Cardiac muscle cell (in vitro differentiated cells and primary cell): ENCODE measurements at regions not wholly inside any gene's neighbourhood (a gene's known extent, or its start where the extent isn't known, plus 50 kb on each side); places are given as distances from the start of the nearest gene placed in this dataset.

ENCODE experiments used
- DNase-seq, 2 donors: peaks; one replicate each; pipeline versions ENCODE4 v3.0.0 to v3.0.0-alpha.2; 2010 to 2017; ENCODE audit warnings: low read depth in 1 of 2, low spot score in 1 of 2
- H3K27ac ChIP-seq: fragments of 200-600 bp; sonication (generic); 2 replicates; pipeline ENCODE4 v1.5.1; 2016
- H3K27me3 ChIP-seq: fragments of 200-600 bp; sonication (generic); 2 replicates; pipeline ENCODE4 v1.6.0; 2016; ENCODE audit warnings: control low read depth
- H3K36me3 ChIP-seq: fragments of 200-600 bp; sonication (generic); 2 replicates; pipeline ENCODE4 v1.5.1; 2016; ENCODE audit warnings: control low read depth
- H3K4me1 ChIP-seq: fragments of 200-600 bp; sonication (generic); 2 replicates; pipeline ENCODE4 v1.8.1; 2017; ENCODE audit warnings: low read depth, mild to moderate bottlenecking, mixed run types
- H3K4me3 ChIP-seq: fragments of 200-600 bp; sonication (generic); 2 replicates; pipeline ENCODE4 v1.5.1; 2016; ENCODE audit warnings: mild to moderate bottlenecking
- H3K9me3 ChIP-seq: fragments of 200-600 bp; sonication (generic); 2 replicates; pipeline ENCODE4 v1.5.1; 2017; ENCODE audit warnings: low read depth, mild to moderate bottlenecking, control low read depth
- TF ChIP-seq, protein P1 (sequence below): IDR thresholded peaks from 2 replicates; pipeline ENCODE4 v1.5.1; 2012; ENCODE audit warnings: low read depth, mild to moderate bottlenecking, low read length

GRCh38 chr14:42322531-42323284 lies 716.0 kb downstream of the LRFN5 start:
- TF ChIP-seq, protein P1, sequence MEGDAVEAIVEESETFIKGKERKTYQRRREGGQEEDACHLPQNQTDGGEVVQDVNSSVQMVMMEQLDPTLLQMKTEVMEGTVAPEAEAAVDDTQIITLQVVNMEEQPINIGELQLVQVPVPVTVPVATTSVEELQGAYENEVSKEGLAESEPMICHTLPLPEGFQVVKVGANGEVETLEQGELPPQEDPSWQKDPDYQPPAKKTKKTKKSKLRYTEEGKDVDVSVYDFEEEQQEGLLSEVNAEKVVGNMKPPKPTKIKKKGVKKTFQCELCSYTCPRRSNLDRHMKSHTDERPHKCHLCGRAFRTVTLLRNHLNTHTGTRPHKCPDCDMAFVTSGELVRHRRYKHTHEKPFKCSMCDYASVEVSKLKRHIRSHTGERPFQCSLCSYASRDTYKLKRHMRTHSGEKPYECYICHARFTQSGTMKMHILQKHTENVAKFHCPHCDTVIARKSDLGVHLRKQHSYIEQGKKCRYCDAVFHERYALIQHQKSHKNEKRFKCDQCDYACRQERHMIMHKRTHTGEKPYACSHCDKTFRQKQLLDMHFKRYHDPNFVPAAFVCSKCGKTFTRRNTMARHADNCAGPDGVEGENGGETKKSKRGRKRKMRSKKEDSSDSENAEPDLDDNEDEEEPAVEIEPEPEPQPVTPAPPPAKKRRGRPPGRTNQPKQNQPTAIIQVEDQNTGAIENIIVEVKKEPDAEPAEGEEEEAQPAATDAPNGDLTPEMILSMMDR = no peak
- H3K27me3 ChIP-seq = no peaks in the 10 kb centered on the region
- no peaks in the 10 kb centered on the region for H3K9me3 ChIP-seq
- H3K36me3 ChIP-seq = no peaks in the 10 kb centered on the region
- H3K4me1 ChIP-seq = no peaks in the 10 kb centered on the region
- no peak for DNase-seq
- H3K27ac ChIP-seq = no peak overlapping the region
- H3K4me3 ChIP-seq = no peak overlapping the region

- Histone ChIP-seq H3K9me3 (no peaks in the 10 kb centered on the region), H3K36me3 (no peaks in the 10 kb centered on the region), H3K4me1 (no peaks in the 10 kb centered on the region), H3K27ac (no peak overlapping the region), H3K4me3 (no peak overlapping the region), H3K27me3 (no peaks in the 10 kb centered on the region)
- TF ChIP-seq, protein P1 = no peak
- no peak for DNase-seq
Observed at GRCh38 chr14:42319996-42320395, 713.3 kb downstream of the LRFN5 start.

DNA sequence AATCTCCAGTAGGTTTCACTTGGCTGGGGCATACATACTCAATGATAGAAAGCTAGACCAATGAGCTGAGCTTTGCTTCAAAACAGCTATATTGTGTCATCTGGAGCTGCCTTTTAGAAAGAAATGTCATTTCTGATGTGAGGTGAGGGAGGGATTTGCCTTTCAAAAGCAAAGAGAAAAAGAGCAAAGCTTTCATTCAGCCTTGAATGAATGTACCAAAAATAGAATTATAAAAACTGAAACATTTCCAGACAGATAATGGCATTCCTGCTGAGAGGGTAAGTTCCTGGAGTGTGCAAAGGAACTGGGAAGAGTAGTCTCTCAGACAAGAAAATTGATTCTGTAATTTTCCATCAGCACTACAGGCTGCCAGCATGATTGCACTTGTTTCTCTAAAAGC lies 710.0 kb downstream of the LRFN5 start:
- no peak overlapping the region for H3K4me3 ChIP-seq
- H3K27ac ChIP-seq = no peak overlapping the region
- H3K4me1 ChIP-seq = no peaks in the 10 kb centered on the region
- H3K9me3 ChIP-seq = no peaks in the 10 kb centered on the region
- no peaks in the 10 kb centered on the region for H3K27me3 ChIP-seq
- no peaks in the 10 kb centered on the region for H3K36me3 ChIP-seq
- TF ChIP-seq, protein P1 = no peak
- DNase-seq = no peak

GRCh38 chr14:42311876-42312275 lies 705.2 kb downstream of the LRFN5 start:
- TF ChIP-seq, protein P1 = no peak
- no peak for DNase-seq
- no peak overlapping the region for H3K27ac ChIP-seq
- H3K9me3 ChIP-seq = no peaks in the 10 kb centered on the region
- no peaks in the 10 kb centered on the region for H3K36me3 ChIP-seq
- H3K4me1 ChIP-seq = no peaks in the 10 kb centered on the region
- no peak overlapping the region for H3K4me3 ChIP-seq
- H3K27me3 ChIP-seq = no peaks in the 10 kb centered on the region

DNA sequence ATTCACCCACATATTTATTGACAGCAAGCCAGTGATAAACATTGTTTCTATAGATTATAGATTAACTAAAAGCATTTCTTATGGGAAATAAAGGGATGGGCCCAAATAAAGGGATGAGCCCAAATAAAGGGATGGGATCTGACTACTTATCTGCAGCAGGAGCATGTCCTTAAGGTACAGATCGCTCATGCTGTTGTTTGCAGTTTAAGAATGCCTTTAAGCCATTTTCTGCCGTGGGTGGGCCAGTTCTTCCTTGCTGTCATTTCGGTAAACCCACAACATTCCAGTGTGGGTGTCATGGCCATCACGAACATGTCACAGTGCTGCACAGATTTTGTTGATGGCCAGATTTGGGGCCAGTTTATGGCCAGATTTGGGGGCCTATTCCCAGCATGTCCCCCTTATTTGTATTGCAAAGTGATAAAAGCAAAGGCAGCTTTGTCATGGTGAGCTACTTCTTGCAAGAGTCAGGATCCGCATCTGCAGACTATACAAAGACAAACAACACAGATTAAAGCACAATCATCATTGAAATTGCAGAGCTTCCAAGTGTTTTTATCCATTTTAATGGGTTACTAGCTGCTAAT lies 700.7 kb downstream of the LRFN5 start:
- H3K27me3 ChIP-seq = no peaks in the 10 kb centered on the region
- DNase-seq = no peak
- H3K4me1 ChIP-seq = no peaks in the 10 kb centered on the region
- TF ChIP-seq, protein P1 = no peak
- H3K27ac ChIP-seq = no peak overlapping the region
- no peak overlapping the region for H3K4me3 ChIP-seq
- H3K36me3 ChIP-seq = no peaks in the 10 kb centered on the region
- H3K9me3 ChIP-seq = no peaks in the 10 kb centered on the region
